PC-9 (cell line): ENCODE measurements at regions not wholly inside any gene's neighbourhood (a gene's known extent, or its start where the extent isn't known, plus 50 kb on each side); places are given as distances from the start of the nearest gene placed in this dataset.

ENCODE experiments used
- EZH2 ChIP-seq: fragments of 200-600 bp; sonication (generic); IDR thresholded peaks from 2 replicates; pipeline ENCODE4 v1.8.0; 2017; ENCODE audit warnings: antibody characterized with exemption, low read depth
- TF ChIP-seq, protein P1 (sequence below): fragments of 200-600 bp; sonication (generic); conservative IDR thresholded peaks from 2 replicates; pipeline ENCODE4 v1.6.1; 2017; ENCODE audit warnings: mixed run types, antibody characterized with exemption, mild to moderate bottlenecking, moderate library complexity

DNA sequence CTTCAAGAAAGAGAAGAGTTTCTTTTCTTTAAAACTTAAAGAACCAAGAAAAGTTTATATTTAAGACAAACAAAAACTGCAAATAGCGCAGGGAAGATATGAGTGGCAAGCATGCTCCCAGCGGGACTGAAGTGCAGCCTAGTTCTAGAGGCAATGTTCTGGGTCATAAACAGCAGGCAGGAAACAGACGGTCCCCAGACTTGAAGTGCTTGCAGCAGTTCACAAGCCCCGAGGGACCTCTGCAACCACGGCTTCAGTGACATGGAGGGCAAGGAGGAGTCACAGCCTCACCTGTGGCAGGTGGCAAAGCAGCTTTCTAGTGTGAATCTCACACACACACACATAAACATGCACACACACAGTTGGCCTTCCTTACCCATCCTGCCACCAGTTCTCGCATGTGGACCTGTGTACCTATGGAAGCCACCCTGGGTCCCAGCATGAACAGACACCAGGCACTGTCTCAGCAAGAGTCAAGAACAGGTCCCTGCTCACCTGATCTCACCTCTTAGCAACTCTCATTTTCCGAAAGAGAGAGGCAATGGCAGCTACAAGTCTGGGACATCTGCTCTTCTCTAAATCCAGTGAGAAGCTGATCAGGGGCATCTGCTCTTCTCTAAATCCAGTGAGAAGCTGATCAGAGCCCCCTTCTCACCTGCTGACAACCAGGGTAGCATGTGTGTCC, 162.0 kb downstream of the EFNB2 start:
- TF ChIP-seq, protein P1, sequence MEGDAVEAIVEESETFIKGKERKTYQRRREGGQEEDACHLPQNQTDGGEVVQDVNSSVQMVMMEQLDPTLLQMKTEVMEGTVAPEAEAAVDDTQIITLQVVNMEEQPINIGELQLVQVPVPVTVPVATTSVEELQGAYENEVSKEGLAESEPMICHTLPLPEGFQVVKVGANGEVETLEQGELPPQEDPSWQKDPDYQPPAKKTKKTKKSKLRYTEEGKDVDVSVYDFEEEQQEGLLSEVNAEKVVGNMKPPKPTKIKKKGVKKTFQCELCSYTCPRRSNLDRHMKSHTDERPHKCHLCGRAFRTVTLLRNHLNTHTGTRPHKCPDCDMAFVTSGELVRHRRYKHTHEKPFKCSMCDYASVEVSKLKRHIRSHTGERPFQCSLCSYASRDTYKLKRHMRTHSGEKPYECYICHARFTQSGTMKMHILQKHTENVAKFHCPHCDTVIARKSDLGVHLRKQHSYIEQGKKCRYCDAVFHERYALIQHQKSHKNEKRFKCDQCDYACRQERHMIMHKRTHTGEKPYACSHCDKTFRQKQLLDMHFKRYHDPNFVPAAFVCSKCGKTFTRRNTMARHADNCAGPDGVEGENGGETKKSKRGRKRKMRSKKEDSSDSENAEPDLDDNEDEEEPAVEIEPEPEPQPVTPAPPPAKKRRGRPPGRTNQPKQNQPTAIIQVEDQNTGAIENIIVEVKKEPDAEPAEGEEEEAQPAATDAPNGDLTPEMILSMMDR, result no peak
- TF ChIP-seq EZH2, result no peak
